IMR-90 (cell line): ENCODE measurements at regions not wholly inside any gene's neighbourhood (a gene's known extent, or its start where the extent isn't known, plus 50 kb on each side); places are given as distances from the start of the nearest gene placed in this dataset.

ENCODE experiments used
- CEBPB ChIP-seq: IDR thresholded peaks from 2 replicates; pipeline ENCODE4 v1.6.1; 2012; ENCODE audit warnings: low read depth, low read length, improper control_type of control experiment
- CTCF ChIP-seq: conservative IDR thresholded peaks from 2 replicates; pipeline ENCODE4 v1.5.1; 2012; ENCODE audit warnings: mild to moderate bottlenecking, low read depth, low read length, improper control_type of control experiment
- ELK1 ChIP-seq: fragments of 150-350 bp; IDR thresholded peaks from 2 replicates; pipeline ENCODE4 v1.6.1; 2016; ENCODE audit warnings: low read depth, mild to moderate bottlenecking, low read length, moderate library complexity, borderline replicate concordance
- MAFK ChIP-seq: IDR thresholded peaks from 2 replicates; pipeline ENCODE4 v1.6.1; 2012; ENCODE audit warnings: low read depth, low read length, improper control_type of control experiment
- MAZ ChIP-seq: IDR thresholded peaks from 2 replicates; pipeline ENCODE4 v1.6.1; 2012; ENCODE audit warnings: low read depth, mild to moderate bottlenecking, low read length, improper control_type of control experiment, moderate library complexity, borderline replicate concordance
- NFE2L2 ChIP-seq: fragments of 150-350 bp; IDR thresholded peaks from 2 replicates; pipeline ENCODE4 v1.6.1; 2016; ENCODE audit warnings: low read depth, mild to moderate bottlenecking, low read length
- POLR2A ChIP-seq: IDR thresholded peaks from 2 replicates; pipeline ENCODE4 v1.6.1; 2012; ENCODE audit warnings: mild to moderate bottlenecking, low read depth, low read length
- RAD21 ChIP-seq: IDR thresholded peaks from 2 replicates; pipeline ENCODE4 v1.6.1; 2012; ENCODE audit warnings: low read length, improper control_type of control experiment
- RFX5 ChIP-seq: IDR thresholded peaks from 2 replicates; pipeline ENCODE4 v1.8.0; 2012; ENCODE audit warnings: low read depth, mild to moderate bottlenecking, low read length, moderate library complexity
- USF2 ChIP-seq: fragments of 150-350 bp; IDR thresholded peaks from 2 replicates; pipeline ENCODE4 v1.6.1; 2017; ENCODE audit warnings: mild to moderate bottlenecking, antibody characterized with exemption, low read length, low read depth

GRCh38 chr6:51494342-51494741, 593.1 kb downstream of the PKHD1 start:
- TF ChIP-seq CEBPB (no peak), POLR2A (no peak), CTCF (no peak), RAD21 (no peak), USF2 (no peak), ELK1 (no peak), RFX5 (no peak), MAZ (no peak), NFE2L2 (no peak), MAFK (no peak)
